ENCODE measurements at regions not wholly inside any gene's neighbourhood (a gene's known extent, or its start where the extent isn't known, plus 50 kb on each side); places are given as distances from the start of the nearest gene placed in this dataset.

DNA sequence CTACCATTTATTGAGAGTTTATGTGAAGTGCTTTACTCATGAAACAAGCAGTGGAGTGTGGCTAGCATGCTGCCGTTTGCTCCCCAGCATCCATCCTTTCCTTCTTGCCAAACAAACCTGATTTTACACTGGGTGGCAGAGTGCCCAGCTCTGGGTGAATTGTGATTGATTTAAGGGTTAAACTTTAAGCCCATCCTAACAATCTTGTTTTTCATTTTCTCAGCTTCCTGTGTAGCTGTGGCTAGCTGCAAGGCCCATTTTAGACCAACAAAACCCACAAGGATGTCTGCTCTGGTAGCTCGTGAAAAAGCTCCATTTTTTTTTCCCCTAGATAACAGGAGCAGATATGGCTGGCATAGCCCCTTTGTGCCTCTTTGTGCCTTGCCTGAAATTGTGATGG lies 77.7 kb upstream of the KCNG1 start:
- DNase-seq, result no peak
- Histone ChIP-seq H3K4me3 (no peak overlapping the region), H3K4me1 (replicated peaks in 1 of 2) (no peaks in the 10 kb centered on the region), H3K27me3 (peaks cover 17% of the 10 kb centered on the region), H3K36me3 (replicated peaks in 1 of 2) (no peaks in the 10 kb centered on the region), H3K9me3 (replicated peaks in 1 of 3) (no peaks in the 10 kb centered on the region), H3K27ac (no peak overlapping the region)
- 42 to 58% (median 47%) methylated on average over 2 of the region's 2 CpGs for WGBS, 4 donors
- no peak for TF ChIP-seq POLR2A (IDR thresholded peaks at IDR 0.05)
- TF ChIP-seq, protein P1, sequence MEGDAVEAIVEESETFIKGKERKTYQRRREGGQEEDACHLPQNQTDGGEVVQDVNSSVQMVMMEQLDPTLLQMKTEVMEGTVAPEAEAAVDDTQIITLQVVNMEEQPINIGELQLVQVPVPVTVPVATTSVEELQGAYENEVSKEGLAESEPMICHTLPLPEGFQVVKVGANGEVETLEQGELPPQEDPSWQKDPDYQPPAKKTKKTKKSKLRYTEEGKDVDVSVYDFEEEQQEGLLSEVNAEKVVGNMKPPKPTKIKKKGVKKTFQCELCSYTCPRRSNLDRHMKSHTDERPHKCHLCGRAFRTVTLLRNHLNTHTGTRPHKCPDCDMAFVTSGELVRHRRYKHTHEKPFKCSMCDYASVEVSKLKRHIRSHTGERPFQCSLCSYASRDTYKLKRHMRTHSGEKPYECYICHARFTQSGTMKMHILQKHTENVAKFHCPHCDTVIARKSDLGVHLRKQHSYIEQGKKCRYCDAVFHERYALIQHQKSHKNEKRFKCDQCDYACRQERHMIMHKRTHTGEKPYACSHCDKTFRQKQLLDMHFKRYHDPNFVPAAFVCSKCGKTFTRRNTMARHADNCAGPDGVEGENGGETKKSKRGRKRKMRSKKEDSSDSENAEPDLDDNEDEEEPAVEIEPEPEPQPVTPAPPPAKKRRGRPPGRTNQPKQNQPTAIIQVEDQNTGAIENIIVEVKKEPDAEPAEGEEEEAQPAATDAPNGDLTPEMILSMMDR (IDR thresholded peaks at IDR 0.05), result no peak
- intact Hi-C loops (cut with DNase I), result no loop called here

DNA sequence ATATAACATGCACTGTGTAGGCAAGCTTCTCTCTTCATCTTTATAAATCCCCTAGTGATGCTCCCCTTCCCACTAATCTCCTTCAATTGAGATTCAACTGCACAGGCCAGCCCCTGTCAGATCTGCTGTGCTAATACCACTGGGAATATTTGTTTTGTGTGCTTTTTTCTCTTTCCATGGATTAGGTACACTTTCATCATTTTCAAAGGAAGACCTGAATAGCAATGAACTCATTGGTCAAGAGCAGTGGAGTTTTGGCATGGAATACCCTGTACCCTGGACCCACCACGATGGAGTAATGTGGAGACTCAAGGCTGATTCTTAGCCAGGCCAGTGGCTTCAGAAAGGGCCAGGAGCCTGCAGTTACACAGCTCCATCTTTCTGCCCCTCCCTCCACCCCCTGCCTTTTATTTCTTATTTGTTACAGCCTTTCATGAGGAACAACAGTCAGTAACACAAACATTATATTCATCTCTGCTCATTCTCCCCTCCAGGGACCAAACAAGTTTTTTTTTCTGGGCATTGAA lies 75.4 kb upstream of the KCNG1 start:
- WGBS, 4 donors, result 26 to 52% (median 42%) methylated on average over 1 of the region's 1 CpG
- no peaks in the 10 kb centered on the region for H3K9me3 ChIP-seq (replicated peaks in 1 of 3)
- TF ChIP-seq, protein P1 (IDR thresholded peaks at IDR 0.05), result no peak
- TF ChIP-seq POLR2A (IDR thresholded peaks at IDR 0.05), result no peak
- H3K27me3 ChIP-seq, result peaks cover 17% of the 10 kb centered on the region
- H3K4me3 ChIP-seq, result no peak overlapping the region
- H3K4me1 ChIP-seq (replicated peaks in 1 of 2), result no peaks in the 10 kb centered on the region
- H3K36me3 ChIP-seq (replicated peaks in 1 of 2), result no peaks in the 10 kb centered on the region
- no peak overlapping the region for H3K27ac ChIP-seq
- intact Hi-C loops (cut with DNase I), result no loop called here
- DNase-seq, result no peak

GRCh38 chr20:51097351-51098120 lies 74.6 kb upstream of the KCNG1 start:
- TF ChIP-seq, protein P1 (IDR thresholded peaks at IDR 0.05), result no peak
- no peak for TF ChIP-seq POLR2A (IDR thresholded peaks at IDR 0.05)
- 71 to 84% (median 77%) methylated on average over 7 to 8 of the region's 8 CpGs for WGBS, 4 donors
- Histone ChIP-seq H3K27ac (no peak overlapping the region), H3K4me3 (no peak overlapping the region), H3K27me3 (peaks cover 17% of the 10 kb centered on the region), H3K36me3 (replicated peaks in 1 of 2) (no peaks in the 10 kb centered on the region), H3K9me3 (replicated peaks in 1 of 3) (no peaks in the 10 kb centered on the region), H3K4me1 (replicated peaks in 1 of 2) (no peaks in the 10 kb centered on the region)
- no peak for DNase-seq
- intact Hi-C loops (cut with DNase I), result no loop called here

DNA sequence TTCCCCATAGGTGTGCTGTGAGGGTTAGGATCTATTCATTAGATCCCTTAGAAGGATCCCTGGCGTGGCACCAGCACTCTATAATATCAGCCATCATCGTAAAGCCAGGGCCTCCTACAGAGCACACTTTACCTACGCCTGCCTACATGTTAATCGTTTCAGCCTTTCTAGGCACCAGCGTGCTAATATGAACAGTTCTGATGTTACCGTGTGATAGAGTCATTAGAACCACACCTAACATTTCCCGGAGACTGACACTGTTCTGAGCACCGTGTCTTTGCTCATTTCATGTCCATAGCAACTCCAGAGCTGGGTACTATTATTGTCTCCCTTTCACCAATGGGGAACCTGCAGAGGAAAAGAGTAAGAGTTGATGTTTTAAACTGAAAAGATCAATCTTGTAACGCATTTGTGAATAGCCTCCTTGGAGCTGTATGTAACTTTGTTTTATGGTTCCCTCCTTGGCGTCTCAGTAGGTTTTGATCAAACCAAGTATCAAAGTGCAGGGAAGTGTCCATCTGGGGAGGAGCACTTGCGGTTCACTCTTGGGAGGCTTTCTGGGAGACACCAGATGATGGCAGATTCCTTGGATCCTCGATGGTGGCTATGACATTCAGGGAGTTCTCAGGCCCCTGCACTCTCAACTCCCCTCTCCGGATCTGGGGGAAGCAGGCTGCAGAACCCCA lies 73.8 kb upstream of the KCNG1 start:
- Histone ChIP-seq H3K4me3 (no peak overlapping the region), H3K4me1 (replicated peaks in 1 of 2) (no peaks in the 10 kb centered on the region), H3K9me3 (replicated peaks in 1 of 3) (no peaks in the 10 kb centered on the region), H3K36me3 (replicated peaks in 1 of 2) (no peaks in the 10 kb centered on the region), H3K27ac (no peak overlapping the region), H3K27me3 (peaks cover 15% of the 10 kb centered on the region)
- TF ChIP-seq, protein P1 (IDR thresholded peaks at IDR 0.05), result no peak
- TF ChIP-seq POLR2A (IDR thresholded peaks at IDR 0.05), result no peak
- intact Hi-C loops (cut with DNase I), result no loop called here
- no peak for DNase-seq
- 76 to 79% (median 77%) methylated on average over 10 to 13 of the region's 13 CpGs for WGBS, 4 donors

Data from adrenal gland (tissue), 9 donors.